Mucosa of descending colon (tissue), 3 donors: ENCODE measurements at regions not wholly inside any gene's neighbourhood (a gene's known extent, or its start where the extent isn't known, plus 50 kb on each side); places are given as distances from the start of the nearest gene placed in this dataset.

ENCODE experiments used
- ATAC-seq: fragments of 200-7000 bp; cut with Tn5 transposase; one replicate; pipeline ENCODE4 v1.9.1; 2020; ENCODE audit warnings: mild to moderate bottlenecking, moderate library complexity
- DNase-seq, 3 donors: peaks; one replicate each; pipeline ENCODE4 v3.0.0-alpha.2; 2020
- H3K36me3 ChIP-seq: fragments of 200-600 bp; one replicate; pipeline ENCODE4 v1.8.0; 2021; ENCODE audit warnings: low read depth, mild to moderate bottlenecking
- H3K4me1 ChIP-seq: fragments of 200-600 bp; one replicate; pipeline ENCODE4 v1.8.0; 2021; ENCODE audit warnings: low read depth, mild to moderate bottlenecking
- H3K4me3 ChIP-seq: fragments of 200-600 bp; one replicate; pipeline ENCODE4 v1.8.0; 2021; ENCODE audit warnings: mild to moderate bottlenecking
- H3K9me3 ChIP-seq: fragments of 200-600 bp; one replicate; pipeline ENCODE4 v1.8.0; 2021; ENCODE audit warnings: mild to moderate bottlenecking
- intact Hi-C, 2 donors: fragments of 100-400 bp; cut with DNase I in 1 of 2; cut with micrococcal nuclease in 1 of 2; formaldehyde crosslinking; loops; one replicate each; pipeline versions ENCODE4 v1.11.0 to v1.11.1; 2022; cut with DNase I, micrococcal nuclease
- TF ChIP-seq, protein P1 (sequence below): fragments of 200-600 bp; IDR thresholded peaks from one replicate; pipeline ENCODE4 v1.8.0; 2022; ENCODE audit warnings: antibody characterized with exemption, mild to moderate bottlenecking
- donor health status: DM: no; HTN: no; CAD: no; lungs with moderate emphysema.
- donor health status: DM: no; HTN: no; CAD: no.
- donor health status: DM: no; HTN: yes; CAD: no.

DNA sequence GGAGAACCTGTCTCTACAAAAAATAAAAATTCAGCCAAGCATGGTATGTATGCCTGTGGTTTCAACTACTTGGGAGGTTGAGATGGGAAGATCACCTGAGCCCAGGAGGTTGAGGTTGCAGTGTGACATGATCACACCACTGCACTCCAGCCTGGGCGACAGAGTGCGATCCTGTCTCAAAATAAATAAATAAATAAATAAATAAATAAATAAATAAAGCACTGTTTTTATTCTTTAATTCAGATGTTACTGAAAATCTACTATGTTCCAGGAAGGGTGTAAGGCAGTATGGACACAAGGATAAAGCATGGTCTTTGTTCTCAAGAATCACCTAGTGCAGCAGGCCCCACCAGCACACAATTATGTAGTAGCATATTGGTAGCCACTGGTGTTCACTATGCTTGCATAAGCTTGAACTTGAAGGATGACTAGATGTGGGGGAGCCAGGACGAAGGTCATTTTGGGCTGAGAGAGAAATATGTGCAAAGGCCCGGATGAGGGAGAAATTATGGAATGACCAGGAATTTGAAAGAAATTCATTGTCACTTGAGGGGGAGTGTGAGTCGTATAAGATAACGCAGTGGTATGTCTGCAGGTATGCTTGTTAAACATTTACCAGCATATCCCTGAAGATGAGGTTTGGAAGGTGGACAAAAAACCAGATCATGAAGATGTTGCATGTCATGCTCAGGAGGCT, 70.2 kb upstream of the CD180 start:
- DNase-seq (no peak), ATAC-seq (no peak)
- TF ChIP-seq, protein P1, sequence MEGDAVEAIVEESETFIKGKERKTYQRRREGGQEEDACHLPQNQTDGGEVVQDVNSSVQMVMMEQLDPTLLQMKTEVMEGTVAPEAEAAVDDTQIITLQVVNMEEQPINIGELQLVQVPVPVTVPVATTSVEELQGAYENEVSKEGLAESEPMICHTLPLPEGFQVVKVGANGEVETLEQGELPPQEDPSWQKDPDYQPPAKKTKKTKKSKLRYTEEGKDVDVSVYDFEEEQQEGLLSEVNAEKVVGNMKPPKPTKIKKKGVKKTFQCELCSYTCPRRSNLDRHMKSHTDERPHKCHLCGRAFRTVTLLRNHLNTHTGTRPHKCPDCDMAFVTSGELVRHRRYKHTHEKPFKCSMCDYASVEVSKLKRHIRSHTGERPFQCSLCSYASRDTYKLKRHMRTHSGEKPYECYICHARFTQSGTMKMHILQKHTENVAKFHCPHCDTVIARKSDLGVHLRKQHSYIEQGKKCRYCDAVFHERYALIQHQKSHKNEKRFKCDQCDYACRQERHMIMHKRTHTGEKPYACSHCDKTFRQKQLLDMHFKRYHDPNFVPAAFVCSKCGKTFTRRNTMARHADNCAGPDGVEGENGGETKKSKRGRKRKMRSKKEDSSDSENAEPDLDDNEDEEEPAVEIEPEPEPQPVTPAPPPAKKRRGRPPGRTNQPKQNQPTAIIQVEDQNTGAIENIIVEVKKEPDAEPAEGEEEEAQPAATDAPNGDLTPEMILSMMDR: no peak
- no peaks in the 10 kb centered on the region for H3K36me3 ChIP-seq
- H3K4me1 ChIP-seq: peaks cover 21% of the 10 kb centered on the region
- intact Hi-C loops: no loop called here
- no peaks in the 10 kb centered on the region for H3K9me3 ChIP-seq
- H3K4me3 ChIP-seq: no peak overlapping the region

DNA sequence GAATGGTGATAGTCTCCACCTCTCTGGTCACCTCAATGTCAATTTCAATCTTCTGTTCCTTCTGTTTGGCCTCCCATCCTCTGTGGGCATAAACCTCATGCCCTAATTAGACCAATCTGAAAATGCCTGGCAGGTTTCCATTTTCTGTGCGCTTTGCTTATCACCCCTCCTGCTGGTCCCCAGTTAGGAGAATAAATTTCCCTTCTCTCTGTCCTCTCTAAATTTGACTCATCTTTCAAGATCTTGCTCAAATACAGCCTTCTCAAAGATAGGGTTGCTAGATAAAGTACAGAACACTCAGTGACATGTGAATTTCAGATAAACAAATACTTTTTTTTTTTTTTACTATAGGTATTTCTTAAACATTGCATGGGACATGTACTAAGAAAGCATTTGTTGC, 69.4 kb upstream of the CD180 start:
- TF ChIP-seq, protein P1: no peak
- Histone ChIP-seq H3K4me1 (peaks cover 21% of the 10 kb centered on the region), H3K9me3 (no peaks in the 10 kb centered on the region), H3K4me3 (no peak overlapping the region), H3K36me3 (no peaks in the 10 kb centered on the region)
- intact Hi-C loops: no loop called here
- ATAC-seq (no peak), DNase-seq (no peak)

DNA sequence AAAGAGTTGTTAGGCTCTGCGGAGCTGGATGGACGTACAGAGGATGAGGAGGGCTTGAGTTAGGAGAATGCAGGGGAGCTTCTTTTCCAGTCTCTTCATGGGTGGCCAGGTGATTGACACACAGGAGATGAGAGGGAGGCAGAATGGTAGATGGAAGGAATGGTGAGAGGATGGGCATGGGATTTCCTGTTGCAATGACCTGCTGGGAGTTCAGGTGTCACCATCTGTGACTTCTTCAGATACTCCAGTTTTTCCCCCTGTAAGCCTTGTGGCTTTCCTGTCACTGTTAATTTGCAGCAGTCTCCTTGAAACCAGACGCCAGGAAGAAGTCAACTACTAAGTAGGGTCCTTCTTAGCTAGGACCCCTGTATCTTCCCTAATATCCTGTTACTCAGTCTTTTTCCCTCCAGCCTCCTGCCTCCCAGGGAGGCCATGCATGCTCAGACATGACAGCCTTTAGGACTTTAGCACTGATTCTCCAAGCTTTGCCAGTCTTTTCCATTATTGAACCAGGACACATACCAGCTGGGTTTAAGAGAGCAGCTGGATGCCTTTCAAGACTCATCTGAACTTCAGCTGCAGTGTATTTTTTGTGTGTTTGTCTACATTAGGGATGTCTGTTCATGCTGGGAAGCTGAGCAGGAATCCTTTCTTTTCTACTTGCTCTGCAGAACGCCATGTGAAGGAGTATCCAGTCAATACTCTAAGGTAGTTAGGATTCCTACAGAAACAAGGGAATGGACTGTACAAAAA, 67.2 kb upstream of the CD180 start:
- ATAC-seq (no peak), DNase-seq (no peak)
- Histone ChIP-seq H3K9me3 (no peaks in the 10 kb centered on the region), H3K36me3 (no peaks in the 10 kb centered on the region), H3K4me1 (peaks cover 11% of the 10 kb centered on the region), H3K4me3 (no peak overlapping the region)
- intact Hi-C loops: no loop called here
- TF ChIP-seq, protein P1: no peak

DNA sequence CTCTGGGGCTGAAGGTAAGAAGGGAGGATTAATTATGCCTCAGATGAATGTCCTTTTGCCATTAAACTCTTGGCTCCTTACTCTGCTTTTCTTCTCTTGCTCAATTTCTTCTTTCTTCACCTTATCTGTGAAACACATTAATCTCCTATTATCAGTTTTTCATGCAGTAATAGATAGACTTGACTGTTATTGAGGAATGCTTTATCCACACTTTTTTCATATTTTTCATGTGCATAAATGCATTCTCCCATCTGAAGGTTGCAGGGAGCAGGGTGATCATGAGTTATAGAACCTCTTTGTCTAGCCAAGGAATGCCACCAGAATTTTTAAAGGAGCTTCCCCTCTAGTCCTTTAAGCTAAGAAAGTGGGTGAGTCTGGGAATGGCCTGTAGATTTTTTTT, 66.4 kb upstream of the CD180 start:
- Histone ChIP-seq H3K36me3 (no peaks in the 10 kb centered on the region), H3K9me3 (no peaks in the 10 kb centered on the region), H3K4me3 (no peak overlapping the region), H3K4me1 (peaks cover 4% of the 10 kb centered on the region)
- ATAC-seq (no peak), DNase-seq (no peak)
- TF ChIP-seq, protein P1: no peak
- intact Hi-C loops: no loop called here

DNA sequence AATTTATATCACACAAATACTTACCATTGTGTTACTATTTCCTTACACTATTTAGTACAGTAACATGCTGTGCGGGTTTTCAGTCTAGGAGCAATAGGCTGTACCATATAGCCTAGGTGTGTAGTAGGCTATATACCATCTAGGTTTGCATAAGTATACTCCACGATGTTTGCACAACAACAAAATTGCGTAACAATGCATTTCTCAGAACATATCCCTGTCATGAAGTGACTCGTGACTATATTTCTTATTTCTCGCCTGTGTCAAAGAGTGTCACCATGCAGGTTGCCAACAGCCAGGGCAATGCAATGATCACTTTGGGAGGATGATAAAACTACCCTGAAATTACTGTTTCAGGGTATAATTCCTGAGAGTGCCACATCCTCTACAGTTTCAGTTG, 65.6 kb upstream of the CD180 start:
- TF ChIP-seq, protein P1: no peak
- intact Hi-C loops: no loop called here
- DNase-seq (no peak), ATAC-seq (no peak)
- Histone ChIP-seq H3K36me3 (no peaks in the 10 kb centered on the region), H3K9me3 (no peaks in the 10 kb centered on the region), H3K4me1 (no peaks in the 10 kb centered on the region), H3K4me3 (no peak overlapping the region)
